RWPE1 (cell line): ENCODE measurements at regions not wholly inside any gene's neighbourhood (a gene's known extent, or its start where the extent isn't known, plus 50 kb on each side); places are given as distances from the start of the nearest gene placed in this dataset.

Source experiments
- CTCF ChIA-PET: fragments of 350-600 bp; sonication (Branson Sonifier 250); formaldehyde crosslinking; extraction: SDS; loops from one replicate; lab custom pipeline; 2021; lab: Yijun Ruan, JAX
- POLR2A ChIA-PET: fragments of 400-600 bp; formaldehyde crosslinking; extraction: SDS; loops from one replicate; lab custom pipeline; 2020; ENCODE audit warnings: antibody characterized with exemption; ENCODE audit not compliant: low non-redundant PET; lab: Yijun Ruan, JAX
- DNase-seq: peaks from one replicate; pipeline ENCODE4 v3.0.0; 2012; ENCODE audit warnings: low spot score
- H3K27ac ChIP-seq: fragments of 450-650 bp; 2 replicates; pipeline ENCODE4 v1.5.1; 2017
- CTCF ChIP-seq: fragments of 450-650 bp; conservative IDR thresholded peaks from 2 replicates; pipeline ENCODE4 v1.5.1; 2017; ENCODE audit warnings: low read depth, mild to moderate bottlenecking

DNA sequence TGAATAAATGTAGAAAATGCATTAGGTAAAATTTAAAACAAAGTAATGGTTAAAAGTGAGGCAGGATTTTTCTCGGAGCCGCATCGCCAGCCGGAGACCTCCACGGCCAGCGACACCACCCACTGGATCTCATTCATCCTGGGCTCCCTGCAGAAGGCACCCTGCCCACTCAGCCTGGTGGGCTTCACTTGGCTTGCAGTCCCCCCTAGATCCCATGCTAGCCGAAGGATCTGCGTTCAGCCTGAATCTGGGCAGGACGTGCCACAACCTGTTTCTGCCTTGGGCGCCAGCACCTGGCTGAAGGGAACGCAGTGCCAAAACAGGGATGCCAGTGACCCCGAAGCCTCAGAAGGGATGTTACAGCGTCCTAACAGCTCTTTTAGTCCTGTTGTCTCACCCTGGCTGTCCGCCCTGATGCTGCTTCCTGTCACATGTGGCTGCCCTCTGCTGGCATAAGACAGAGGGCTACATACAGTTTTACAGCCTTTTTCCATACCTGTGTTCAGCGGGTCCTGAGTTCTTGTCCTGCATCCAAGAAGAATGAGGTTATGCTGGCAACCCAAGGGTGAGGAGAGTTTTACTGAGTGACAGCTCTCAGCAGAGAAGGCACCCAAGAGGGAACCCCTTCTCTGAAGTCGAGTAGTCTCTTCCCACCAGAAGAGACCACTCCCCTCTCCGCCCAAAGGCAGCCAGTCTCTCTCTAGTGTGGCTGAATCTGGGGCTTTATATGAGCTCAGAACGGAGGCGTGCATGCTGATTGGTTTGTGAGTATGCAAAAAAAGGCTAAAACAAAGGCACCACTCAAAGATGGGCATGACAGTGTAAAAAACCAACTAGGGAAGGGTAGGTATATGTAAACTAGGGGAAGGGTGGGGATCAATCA is 173.1 kb upstream of the GYPC start:
- CTCF ChIA-PET, result interaction anchor here (0.5 to 0.6 kb wide), 2 partner anchors 430 to 871 kb away, joined by 3 to 4 read pairs; no protein-coding TSS in a partner anchor
- no peak overlapping the region for H3K27ac ChIP-seq
- DNase-seq, result no peak
- TF ChIP-seq CTCF, result no peak
- POLR2A ChIA-PET, result no interaction called here

GRCh38 chr2:126494593-126494992 is 161.4 kb upstream of the GYPC start:
- ChIA-PET CTCF (interaction anchor here (0.6 kb wide), 1 partner anchor 105 kb away, joined by 3 read pairs; no protein-coding TSS in a partner anchor), POLR2A (no interaction called here)
- DNase-seq, result no peak
- no peak for TF ChIP-seq CTCF
- no peak overlapping the region for H3K27ac ChIP-seq

- ChIA-PET POLR2A (no interaction called here), CTCF (interaction anchor here (0.6 kb wide), 1 partner anchor 105 kb away, joined by 3 read pairs; no protein-coding TSS in a partner anchor)
- H3K27ac ChIP-seq, result no peak overlapping the region
- TF ChIP-seq CTCF, result no peak
- DNase-seq, result no peak
These were observed 160.8 kb upstream of the GYPC start for GRCh38 chr2:126495189-126495588.

DNA sequence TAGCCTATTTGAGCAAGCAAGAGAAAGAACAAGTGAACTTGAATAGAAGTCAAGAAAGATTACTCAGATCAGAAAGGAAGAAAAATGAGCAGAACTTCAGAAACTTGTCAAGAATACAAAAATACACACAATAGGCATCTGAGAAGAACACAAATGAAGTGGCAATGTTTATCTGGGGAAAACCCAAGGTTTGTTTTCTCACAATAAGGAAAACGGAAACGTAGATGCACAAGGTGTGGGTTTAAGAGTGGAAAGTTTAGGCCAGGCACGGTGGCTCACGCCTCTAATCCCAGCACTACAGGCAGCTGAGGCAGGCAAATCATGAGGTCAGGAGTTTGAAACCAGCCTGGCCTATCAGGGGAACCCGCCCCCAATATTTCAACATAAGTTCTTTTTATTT is 159.5 kb upstream of the GYPC start:
- H3K27ac ChIP-seq, result no peak overlapping the region
- CTCF ChIA-PET, result no interaction called here
- no peak for TF ChIP-seq CTCF
- POLR2A ChIA-PET, result no interaction called here
- no peak for DNase-seq

DNA sequence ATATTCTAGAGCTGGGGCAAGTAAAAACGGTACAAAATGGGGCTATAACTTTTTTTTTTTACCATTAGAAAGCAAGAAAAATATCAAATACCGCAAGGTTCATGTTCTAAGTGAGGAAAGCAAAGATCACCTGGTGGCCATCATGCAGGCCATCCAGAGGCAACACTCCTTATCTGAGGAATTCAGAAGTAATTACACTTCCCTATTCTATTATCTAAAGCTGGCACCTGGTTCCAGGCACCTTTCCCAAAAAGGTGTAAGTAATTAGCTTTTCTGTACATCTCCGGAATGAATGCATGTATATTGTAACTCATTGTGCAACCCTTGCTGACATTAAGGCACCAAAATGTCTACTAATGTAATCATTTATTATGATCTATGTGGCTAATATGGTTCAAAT is 152.5 kb upstream of the GYPC start:
- DNase-seq, result no peak
- POLR2A ChIA-PET, result no interaction called here

GRCh38 chr2:126504949-126505348 is 151.0 kb upstream of the GYPC start:
- CTCF ChIA-PET, result no interaction called here
- POLR2A ChIA-PET, result no interaction called here
- H3K27ac ChIP-seq, result no peak overlapping the region
- no peak for TF ChIP-seq CTCF
- no peak for DNase-seq

More for the DNA sequence above, 152.5 kb upstream of the GYPC start:
- CTCF ChIA-PET, result no interaction called here
- no peak for TF ChIP-seq CTCF
- no peak overlapping the region for H3K27ac ChIP-seq
